OCI-LY3 (cell line): ENCODE measurements at regions not wholly inside any gene's neighbourhood (a gene's known extent, or its start where the extent isn't known, plus 50 kb on each side); places are given as distances from the start of the nearest gene placed in this dataset.

ENCODE experiments used
- CTCF ChIP-seq: fragments of 200-600, 300-600 bp; sonication (generic); IDR thresholded peaks from 2 replicates; pipeline ENCODE4 v1.5.1; 2014; ENCODE audit warnings: antibody characterized with exemption, low read length, low read depth
- EZH2phosphoT487 ChIP-seq: fragments of 200-600 bp; shearing (Covaris generic); IDR thresholded peaks from 2 replicates; pipeline ENCODE4 v1.6.1; 2018; ENCODE audit warnings: antibody characterized with exemption, mixed run types, low read depth

- TF ChIP-seq CTCF = no peak
- TF ChIP-seq EZH2phosphoT487 = no peak
Observed at GRCh38 chr5:57727591-57727990, 245.0 kb upstream of the ACTBL2 start.
